Astrocyte (in vitro differentiated cells and primary cell): ENCODE measurements at regions not wholly inside any gene's neighbourhood (a gene's known extent, or its start where the extent isn't known, plus 50 kb on each side); places are given as distances from the start of the nearest gene placed in this dataset.

Experiments
- DNase-seq: peaks from one replicate; pipeline ENCODE4 v3.0.0-alpha.2; 2010; ENCODE audit warnings: low read depth
- FAIRE-seq: peaks from 2 replicates; lab custom pipeline; 2011; peaks lifted over from hg19 to GRCh38; lab: Jason Lieb, UNC
- H2AFZ ChIP-seq: 2 replicates; pipeline ENCODE4 v1.6.0; 2012; ENCODE audit warnings: low read depth, low read length, inconsistent platforms
- H3K27ac ChIP-seq: 2 replicates; pipeline ENCODE4 v1.5.1; 2011; ENCODE audit warnings: low read depth, low read length, inconsistent platforms
- H3K27me3 ChIP-seq: 2 replicates; pipeline ENCODE4 v1.6.0; 2011; ENCODE audit warnings: low read length, inconsistent platforms; ENCODE audit not compliant: insufficient read depth
- H3K36me3 ChIP-seq: 2 replicates; pipeline ENCODE4 v1.5.1; 2011; ENCODE audit warnings: low read length, inconsistent platforms; ENCODE audit not compliant: insufficient read depth
- H3K4me1 ChIP-seq: 2 replicates; pipeline ENCODE4 v1.5.1; 2011; ENCODE audit warnings: low read length, inconsistent platforms; ENCODE audit not compliant: insufficient read depth
- H3K4me2 ChIP-seq: 2 replicates; pipeline ENCODE4 v1.6.0; 2012; ENCODE audit warnings: low read length, inconsistent platforms
- H3K4me3 ChIP-seq: 2 replicates; pipeline ENCODE4 v1.5.1; 2011; ENCODE audit warnings: low read depth, mild to moderate bottlenecking, low read length, inconsistent platforms; ENCODE audit not compliant: insufficient read depth
- H3K79me2 ChIP-seq: 2 replicates; pipeline ENCODE4 v1.6.0; 2012; ENCODE audit warnings: mild to moderate bottlenecking, low read length, inconsistent platforms; ENCODE audit not compliant: insufficient read depth
- H3K9ac ChIP-seq: 2 replicates; pipeline ENCODE4 v1.6.0; 2012; ENCODE audit warnings: mild to moderate bottlenecking, low read length, inconsistent platforms
- H3K9me3 ChIP-seq: 2 replicates; pipeline ENCODE4 v1.5.1; 2012; ENCODE audit warnings: low read depth, mild to moderate bottlenecking, low read length, inconsistent platforms; ENCODE audit not compliant: insufficient read depth
- H4K20me1 ChIP-seq: 2 replicates; pipeline ENCODE4 v1.6.0; 2012; ENCODE audit warnings: low read length, inconsistent platforms; ENCODE audit not compliant: insufficient read depth
- H3K27ac Mint-ChIP-seq: one replicate; pipeline ENCODE4 v1.8.0; 2021; ENCODE audit warnings: mild to moderate bottlenecking, mixed read lengths; ENCODE audit not compliant: unreplicated experiment
- H3K27me3 Mint-ChIP-seq: one replicate; pipeline ENCODE4 v1.8.0; 2021; ENCODE audit warnings: low read depth, mixed read lengths; ENCODE audit not compliant: unreplicated experiment
- H3K36me3 Mint-ChIP-seq: one replicate; pipeline ENCODE4 v1.8.0; 2021; ENCODE audit warnings: low read depth, mixed read lengths; ENCODE audit not compliant: unreplicated experiment
- H3K4me1 Mint-ChIP-seq: one replicate; pipeline ENCODE4 v1.8.0; 2021; ENCODE audit warnings: low read depth, mixed read lengths; ENCODE audit not compliant: unreplicated experiment
- H3K4me3 Mint-ChIP-seq: one replicate; pipeline ENCODE4 v1.8.0; 2021; ENCODE audit warnings: mild to moderate bottlenecking, moderate library complexity, mixed read lengths; ENCODE audit not compliant: unreplicated experiment
- H3K9me3 Mint-ChIP-seq: one replicate; pipeline ENCODE4 v1.8.0; 2021; ENCODE audit warnings: mild to moderate bottlenecking, mixed read lengths; ENCODE audit not compliant: unreplicated experiment
- EZH2 ChIP-seq: IDR thresholded peaks from 2 replicates; pipeline ENCODE4 v1.6.1; 2012; ENCODE audit warnings: mild to moderate bottlenecking, low read length, inconsistent platforms; ENCODE audit not compliant: insufficient read depth
- TF ChIP-seq, protein P1 (sequence below): IDR thresholded peaks from 2 replicates; pipeline ENCODE4 v1.5.1; 2011; ENCODE audit warnings: low read depth, mild to moderate bottlenecking, inconsistent platforms, low read length, moderate library complexity; ENCODE audit not compliant: insufficient read depth

DNA sequence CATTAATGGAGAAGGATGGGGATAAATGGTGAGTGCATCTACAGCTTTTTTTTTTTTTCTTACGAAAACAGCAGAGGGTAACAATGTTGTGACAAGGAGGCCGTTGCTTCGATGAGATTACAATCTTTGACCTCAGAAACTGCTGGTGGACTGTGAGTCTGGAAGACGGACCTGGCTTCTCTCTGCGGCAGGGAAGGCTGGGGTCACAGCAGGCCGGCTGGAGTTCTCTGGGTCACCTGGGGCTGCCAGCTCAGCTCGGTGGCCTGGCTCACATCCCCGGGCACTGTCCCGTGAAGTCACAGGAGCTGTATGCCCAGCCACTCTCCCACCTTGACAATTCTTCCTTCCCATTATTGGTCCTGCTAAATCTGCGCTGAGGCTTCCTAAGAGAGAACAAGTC, 160.8 kb downstream of the ACKR3 start:
- Histone ChIP-seq H3K4me3 (no peak overlapping the region), H3K79me2 (no peaks in the 10 kb centered on the region), H3K9me3 (no peaks in the 10 kb centered on the region), H3K4me2 (no peak overlapping the region), H3K27me3 (peaks cover 14% of the 10 kb centered on the region), H3K9ac (no peak overlapping the region), H3K27ac (no peak overlapping the region), H2AFZ (no peak overlapping the region), H4K20me1 (no peaks in the 10 kb centered on the region), H3K4me1 (no peaks in the 10 kb centered on the region), H3K36me3 (no peaks in the 10 kb centered on the region)
- Mint-ChIP-seq H3K36me3 (peaks cover 2% of the 10 kb centered on the region), H3K27ac (no peak overlapping the region), H3K27me3 (peaks cover 3% of the 10 kb centered on the region), H3K4me3 (no peak overlapping the region), H3K4me1 (peaks cover 6% of the 10 kb centered on the region), H3K9me3 (no peaks in the 10 kb centered on the region)
- DNase-seq (no peak), FAIRE-seq (no peak)
- TF ChIP-seq EZH2: no peak
- TF ChIP-seq, protein P1, sequence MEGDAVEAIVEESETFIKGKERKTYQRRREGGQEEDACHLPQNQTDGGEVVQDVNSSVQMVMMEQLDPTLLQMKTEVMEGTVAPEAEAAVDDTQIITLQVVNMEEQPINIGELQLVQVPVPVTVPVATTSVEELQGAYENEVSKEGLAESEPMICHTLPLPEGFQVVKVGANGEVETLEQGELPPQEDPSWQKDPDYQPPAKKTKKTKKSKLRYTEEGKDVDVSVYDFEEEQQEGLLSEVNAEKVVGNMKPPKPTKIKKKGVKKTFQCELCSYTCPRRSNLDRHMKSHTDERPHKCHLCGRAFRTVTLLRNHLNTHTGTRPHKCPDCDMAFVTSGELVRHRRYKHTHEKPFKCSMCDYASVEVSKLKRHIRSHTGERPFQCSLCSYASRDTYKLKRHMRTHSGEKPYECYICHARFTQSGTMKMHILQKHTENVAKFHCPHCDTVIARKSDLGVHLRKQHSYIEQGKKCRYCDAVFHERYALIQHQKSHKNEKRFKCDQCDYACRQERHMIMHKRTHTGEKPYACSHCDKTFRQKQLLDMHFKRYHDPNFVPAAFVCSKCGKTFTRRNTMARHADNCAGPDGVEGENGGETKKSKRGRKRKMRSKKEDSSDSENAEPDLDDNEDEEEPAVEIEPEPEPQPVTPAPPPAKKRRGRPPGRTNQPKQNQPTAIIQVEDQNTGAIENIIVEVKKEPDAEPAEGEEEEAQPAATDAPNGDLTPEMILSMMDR: no peak

DNA sequence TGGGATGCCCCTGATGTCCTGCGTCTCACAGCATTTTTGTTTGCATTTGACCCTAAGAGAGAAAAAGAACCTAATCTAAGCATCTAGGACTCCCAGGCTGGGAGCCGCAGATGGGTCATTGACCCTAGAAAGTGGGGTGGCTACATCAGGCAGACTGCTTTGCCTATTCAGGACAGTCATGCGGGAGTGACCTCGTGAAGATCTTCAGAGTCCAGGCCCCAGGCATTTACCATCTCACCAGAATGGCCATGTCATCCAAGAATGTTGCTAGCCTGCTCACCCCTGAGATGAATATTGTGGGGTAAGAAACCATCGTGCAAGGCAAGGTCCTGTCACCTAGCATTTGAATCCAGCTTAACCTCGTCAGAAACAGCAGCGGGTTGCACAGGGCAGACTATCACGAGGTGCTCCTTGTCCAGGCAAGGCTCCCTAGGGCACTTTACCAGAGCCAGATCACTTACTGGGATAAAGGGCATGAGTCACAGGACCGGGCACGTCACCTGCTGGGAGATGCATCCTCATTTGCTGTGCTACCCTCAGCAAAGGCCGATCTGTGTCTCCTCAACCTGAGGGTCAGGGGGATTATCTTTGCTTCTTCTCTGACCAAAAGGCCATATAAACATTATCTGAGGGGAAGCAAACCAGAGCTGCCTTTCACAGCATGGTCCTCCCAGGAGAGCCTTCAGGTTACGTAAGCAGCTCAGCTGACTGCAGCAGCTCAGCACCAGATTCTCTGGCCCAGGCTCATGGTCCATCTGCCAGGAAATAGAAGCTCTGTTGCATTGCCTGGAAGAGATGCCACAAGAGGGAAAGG, 162.3 kb downstream of the ACKR3 start:
- Mint-ChIP-seq H3K36me3 (peaks cover 2% of the 10 kb centered on the region), H3K9me3 (peaks cover 2% of the 10 kb centered on the region), H3K4me3 (no peak overlapping the region), H3K27ac (no peak overlapping the region), H3K27me3 (peaks cover 5% of the 10 kb centered on the region), H3K4me1 (peaks cover 6% of the 10 kb centered on the region)
- peak; percentile 25 for DNase-seq
- Histone ChIP-seq H3K4me3 (no peak overlapping the region), H3K9me3 (no peaks in the 10 kb centered on the region), H3K4me1 (no peaks in the 10 kb centered on the region), H4K20me1 (no peaks in the 10 kb centered on the region), H3K79me2 (no peaks in the 10 kb centered on the region), H3K4me2 (no peak overlapping the region), H2AFZ (no peak overlapping the region), H3K9ac (no peak overlapping the region), H3K36me3 (no peaks in the 10 kb centered on the region), H3K27me3 (peaks cover 17% of the 10 kb centered on the region), H3K27ac (no peak overlapping the region)
- TF ChIP-seq, protein P1: no peak
- no peak for TF ChIP-seq EZH2
- FAIRE-seq: no peak

DNA sequence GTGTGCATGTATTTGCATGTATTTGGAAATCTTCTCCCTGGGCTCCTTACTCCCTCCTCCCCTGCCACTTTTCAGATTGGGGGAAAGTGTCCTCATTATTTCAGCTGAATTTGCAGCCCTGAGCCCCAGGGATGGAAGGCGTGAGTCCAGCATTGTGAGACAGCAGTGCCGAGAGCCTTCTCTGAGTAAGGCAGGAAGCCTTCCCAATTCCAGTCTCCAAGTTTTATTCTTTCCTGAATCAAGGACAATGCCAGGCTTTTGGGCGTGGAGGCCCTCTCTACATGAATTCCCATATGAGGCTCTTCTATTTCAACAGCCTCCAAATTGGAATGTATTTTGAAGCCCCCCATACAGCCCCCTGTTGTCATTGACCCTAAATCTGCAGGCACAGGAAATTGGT, 163.5 kb downstream of the ACKR3 start:
- no peaks in the 10 kb centered on the region for H3K9me3 ChIP-seq
- H3K4me1 ChIP-seq: no peaks in the 10 kb centered on the region
- peaks cover 17% of the 10 kb centered on the region for H3K27me3 ChIP-seq
- no peak overlapping the region for H2AFZ ChIP-seq
- no peaks in the 10 kb centered on the region for H4K20me1 ChIP-seq
- H3K4me3 ChIP-seq: no peak overlapping the region
- TF ChIP-seq, protein P1: no peak
- TF ChIP-seq EZH2: no peak
- Mint-ChIP-seq H3K9me3 (peaks cover 2% of the 10 kb centered on the region), H3K27ac (no peak overlapping the region), H3K27me3 (peaks cover 5% of the 10 kb centered on the region), H3K4me1 (peaks cover 6% of the 10 kb centered on the region), H3K4me3 (no peak overlapping the region), H3K36me3 (peaks cover 2% of the 10 kb centered on the region)
- no peak for FAIRE-seq
- no peak overlapping the region for H3K27ac ChIP-seq
- DNase-seq: no peak
- H3K36me3 ChIP-seq: no peaks in the 10 kb centered on the region
- no peak overlapping the region for H3K9ac ChIP-seq
- H3K79me2 ChIP-seq: no peaks in the 10 kb centered on the region
- H3K4me2 ChIP-seq: no peak overlapping the region
